Upper lobe of left lung (tissue), 6 donors: ENCODE measurements at regions not wholly inside any gene's neighbourhood (a gene's known extent, or its start where the extent isn't known, plus 50 kb on each side); places are given as distances from the start of the nearest gene placed in this dataset.

Experiments used
- ATAC-seq, 2 donors: fragments of 200-7000 bp; cut with Tn5 transposase; one replicate each; pipeline ENCODE4 v1.9.1; 2022; ENCODE audit warnings: mild to moderate bottlenecking in 2 of 2, moderate library complexity in 2 of 2; ENCODE audit not compliant: low FRiP score in 2 of 2
- DNase-seq, 2 donors: peaks; one replicate each; pipeline ENCODE4 v3.0.0-alpha.2; 2019 to 2020
- H3K27ac ChIP-seq, 4 donors: fragments of 200-600 bp; sonication (generic); one replicate each; pipeline ENCODE4 v1.5.1; 2016 to 2019
- H3K27me3 ChIP-seq, 4 donors: fragments of 200-600 bp; sonication (generic); one replicate each; pipeline ENCODE4 v1.5.1; 2017 to 2019
- H3K36me3 ChIP-seq, 4 donors: fragments of 200-600 bp; sonication (generic); one replicate each; pipeline ENCODE4 v1.5.1; 2016 to 2019
- H3K4me1 ChIP-seq, 4 donors: fragments of 200-600 bp; sonication (generic); one replicate each; pipeline ENCODE4 v1.5.1; 2018 to 2019
- H3K4me3 ChIP-seq, 4 donors: fragments of 200-600 bp; sonication (generic); one replicate each; pipeline ENCODE4 v1.5.1; 2017 to 2019; ENCODE audit warnings: mild to moderate bottlenecking in 2 of 4, moderate library complexity in 1 of 4
- H3K9me3 ChIP-seq, 4 donors: fragments of 200-600 bp; sonication (generic); one replicate each; pipeline ENCODE4 v1.5.1; 2018 to 2019
- EP300 ChIP-seq, 4 donors: sonication (generic); formaldehyde crosslinking; IDR thresholded peaks; one replicate each; pipeline ENCODE4 v1.5.1; 2017; ENCODE audit warnings: antibody characterized with exemption in 4 of 4, control low read depth in 2 of 4
- POLR2A ChIP-seq, 4 donors: fragments of 450-650 bp; IDR thresholded peaks; one replicate each; pipeline ENCODE4 v1.5.1; 2016 to 2017; ENCODE audit warnings: antibody characterized with exemption in 4 of 4, mild to moderate bottlenecking in 2 of 4
- POLR2AphosphoS5 ChIP-seq, 2 donors: sonication (generic); formaldehyde crosslinking; IDR thresholded peaks; one replicate each; pipeline ENCODE4 v1.5.1; 2017; ENCODE audit warnings: antibody characterized with exemption in 2 of 2
- WGBS, 2 donors: methylation state at CpG; one replicate each; pipeline ENCODE4 v1.1.5; 2017 to 2018; 5-methylcytosine and 5-hydroxymethylcytosine counted together
- TF ChIP-seq, protein P1 (sequence below), 6 experiments: fragments of 450-650 bp in 4 of 6; fragments of 200-600 bp in 2 of 6; sonication (generic) in 2 of 6; IDR thresholded peaks; one replicate each; pipeline ENCODE4 v1.5.1; 2016 to 2019; ENCODE audit warnings: antibody characterized with exemption in 6 of 6
- donor health status: DM: no; HTN: no; CAD: no; lungs with moderate emphysema.
- donor health status: DM: no; HTN: yes; CAD: no; lungs with severe emphysema.

DNA sequence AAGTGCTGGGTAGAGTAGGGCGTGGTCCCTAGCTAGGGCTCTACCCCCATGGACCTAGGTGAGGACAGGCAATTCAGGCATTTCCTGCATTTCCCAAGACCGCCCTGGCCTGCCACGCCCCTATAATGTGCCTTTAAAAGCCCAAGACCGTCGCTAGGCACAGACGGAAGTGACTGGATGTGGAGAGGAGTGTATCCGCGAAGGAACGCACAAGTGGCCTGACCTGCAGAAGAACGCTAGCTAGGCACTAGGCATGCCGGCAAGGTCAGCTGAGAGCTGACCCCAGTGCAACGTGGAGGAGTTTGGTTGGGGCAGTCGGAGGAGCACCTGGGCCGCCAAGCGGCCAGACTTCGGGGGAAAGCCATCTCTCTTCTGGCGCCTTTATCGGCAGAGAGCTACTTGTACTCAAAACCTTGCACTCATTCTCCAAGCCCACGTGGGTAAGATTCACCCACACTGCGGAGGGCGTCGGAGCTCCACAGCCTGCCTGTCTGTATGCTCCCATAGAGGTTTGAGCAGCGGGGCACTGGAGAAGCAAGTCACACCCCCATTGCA lies 370.0 kb downstream of the FGF9 start:
- no peaks in the 10 kb centered on the region for H3K36me3 ChIP-seq
- no peaks in the 10 kb centered on the region for H3K4me1 ChIP-seq
- peak overlapping the region in 1 of 4 donors; percentile 30 for H3K4me3 ChIP-seq
- TF ChIP-seq POLR2A (IDR thresholded peaks at IDR 0.05) = no peak
- TF ChIP-seq, protein P1, sequence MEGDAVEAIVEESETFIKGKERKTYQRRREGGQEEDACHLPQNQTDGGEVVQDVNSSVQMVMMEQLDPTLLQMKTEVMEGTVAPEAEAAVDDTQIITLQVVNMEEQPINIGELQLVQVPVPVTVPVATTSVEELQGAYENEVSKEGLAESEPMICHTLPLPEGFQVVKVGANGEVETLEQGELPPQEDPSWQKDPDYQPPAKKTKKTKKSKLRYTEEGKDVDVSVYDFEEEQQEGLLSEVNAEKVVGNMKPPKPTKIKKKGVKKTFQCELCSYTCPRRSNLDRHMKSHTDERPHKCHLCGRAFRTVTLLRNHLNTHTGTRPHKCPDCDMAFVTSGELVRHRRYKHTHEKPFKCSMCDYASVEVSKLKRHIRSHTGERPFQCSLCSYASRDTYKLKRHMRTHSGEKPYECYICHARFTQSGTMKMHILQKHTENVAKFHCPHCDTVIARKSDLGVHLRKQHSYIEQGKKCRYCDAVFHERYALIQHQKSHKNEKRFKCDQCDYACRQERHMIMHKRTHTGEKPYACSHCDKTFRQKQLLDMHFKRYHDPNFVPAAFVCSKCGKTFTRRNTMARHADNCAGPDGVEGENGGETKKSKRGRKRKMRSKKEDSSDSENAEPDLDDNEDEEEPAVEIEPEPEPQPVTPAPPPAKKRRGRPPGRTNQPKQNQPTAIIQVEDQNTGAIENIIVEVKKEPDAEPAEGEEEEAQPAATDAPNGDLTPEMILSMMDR (IDR thresholded peaks at IDR 0.05) = no peak
- TF ChIP-seq POLR2AphosphoS5 (IDR thresholded peaks at IDR 0.05) = no peak
- no peak for TF ChIP-seq EP300 (IDR thresholded peaks at IDR 0.05)
- 82 to 85% methylated on average over 23 of the region's 23 CpGs for WGBS, 2 donors
- peaks cover 0 to 3% (median 0%) of the 10 kb centered on the region in 4 donors for H3K9me3 ChIP-seq
- ATAC-seq (peak; percentile 46 to 85), DNase-seq (peak in 1 of 2 donors; percentile 56)
- H3K27me3 ChIP-seq = no peaks in the 10 kb centered on the region
- H3K27ac ChIP-seq = no peak overlapping the region

DNA sequence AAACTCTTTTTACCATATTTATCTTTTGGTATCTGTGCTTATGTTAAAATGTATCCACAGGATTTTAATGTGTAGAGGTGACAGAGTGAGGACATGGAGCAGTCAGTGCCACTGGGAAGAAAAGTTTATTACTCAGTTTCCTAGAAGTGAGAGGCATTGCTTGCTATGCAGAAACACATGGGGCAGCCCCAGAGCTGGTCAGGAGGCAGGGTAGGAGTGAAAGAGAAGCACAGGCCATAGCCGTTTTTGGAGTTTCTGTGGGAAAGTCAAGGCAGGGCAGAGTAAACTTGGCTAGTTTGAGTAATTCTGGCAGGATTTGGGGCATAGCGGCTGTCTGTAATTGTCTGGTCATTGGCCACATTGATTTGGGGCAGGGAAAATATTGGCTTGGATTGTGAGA lies 370.9 kb downstream of the FGF9 start:
- H3K36me3 ChIP-seq = no peaks in the 10 kb centered on the region
- DNase-seq = no peak
- H3K27ac ChIP-seq = no peak overlapping the region
- H3K4me1 ChIP-seq = no peaks in the 10 kb centered on the region
- peaks cover 0 to 3% (median 0%) of the 10 kb centered on the region in 4 donors for H3K9me3 ChIP-seq
- TF ChIP-seq POLR2A (IDR thresholded peaks at IDR 0.05) = no peak
- TF ChIP-seq POLR2AphosphoS5 (IDR thresholded peaks at IDR 0.05) = no peak
- no peak for TF ChIP-seq EP300 (IDR thresholded peaks at IDR 0.05)
- TF ChIP-seq, protein P1 (IDR thresholded peaks at IDR 0.05) = no peak
- no peak overlapping the region for H3K4me3 ChIP-seq
- WGBS, 2 donors = 85 to 86% methylated on average over 2 of the region's 2 CpGs
- H3K27me3 ChIP-seq = no peaks in the 10 kb centered on the region
- ATAC-seq = no peak

DNA sequence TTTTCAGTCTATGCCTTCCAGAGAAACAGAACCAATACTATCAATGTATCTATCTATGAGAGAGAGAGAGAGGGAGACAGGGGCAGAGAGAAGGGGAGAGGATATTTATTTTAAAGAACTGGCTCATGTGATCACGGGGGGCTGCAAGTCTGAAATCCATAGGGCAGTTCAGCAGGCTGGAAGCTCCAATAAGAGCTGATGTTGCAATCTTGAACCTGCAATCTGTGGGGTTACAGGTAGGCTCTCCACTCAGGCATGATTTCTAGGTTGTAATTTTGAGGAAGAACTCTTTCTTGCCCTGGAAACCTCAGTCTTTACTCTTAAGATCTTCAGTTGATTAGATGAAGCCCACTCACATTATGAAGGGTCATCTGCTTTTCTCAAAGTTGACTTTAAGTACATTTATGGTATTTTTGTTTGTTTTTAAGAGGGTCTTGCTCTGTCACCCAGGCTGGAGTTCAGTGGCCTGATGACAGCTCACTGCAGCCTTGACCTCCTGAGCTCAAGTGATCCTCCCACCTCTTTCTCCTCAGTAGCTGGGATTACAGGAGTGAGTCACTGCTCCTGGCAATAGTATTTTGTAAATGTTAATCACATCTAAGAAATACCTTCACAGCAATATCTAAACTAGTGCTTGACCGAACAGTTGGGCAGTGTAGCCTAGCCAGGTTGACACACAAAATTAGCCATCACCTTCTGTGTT lies 376.4 kb downstream of the FGF9 start:
- DNase-seq (no peak), ATAC-seq (peak in 1 of 2 donors; percentile 31)
- H3K36me3 ChIP-seq = no peaks in the 10 kb centered on the region
- 87 to 96% methylated on average over 2 of the region's 2 CpGs for WGBS, 2 donors
- H3K9me3 ChIP-seq = peaks cover 0 to 3% (median 0%) of the 10 kb centered on the region in 4 donors
- no peaks in the 10 kb centered on the region for H3K27me3 ChIP-seq
- H3K27ac ChIP-seq = no peak overlapping the region
- TF ChIP-seq EP300 (IDR thresholded peaks at IDR 0.05) (no peak), POLR2A (IDR thresholded peaks at IDR 0.05) (no peak), POLR2AphosphoS5 (IDR thresholded peaks at IDR 0.05) (no peak)
- TF ChIP-seq, protein P1 (IDR thresholded peaks at IDR 0.05) = no peak
- H3K4me1 ChIP-seq = no peaks in the 10 kb centered on the region
- H3K4me3 ChIP-seq = no peak overlapping the region

DNA sequence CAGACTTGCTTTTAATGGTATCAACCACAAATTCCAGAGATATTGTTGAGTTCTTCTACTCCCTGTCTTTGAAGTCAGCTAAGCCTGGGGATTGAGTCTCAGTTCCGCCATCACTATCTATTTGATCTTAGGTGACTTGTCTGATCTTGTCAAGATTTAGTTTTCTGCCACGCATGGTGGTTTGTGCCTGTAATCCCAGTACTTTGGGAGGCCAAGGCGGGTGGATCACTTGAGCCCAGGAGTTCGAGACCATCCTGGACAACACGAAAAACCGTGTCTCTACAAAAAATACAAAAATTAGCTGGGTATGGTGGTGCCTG lies 376.9 kb downstream of the FGF9 start:
- 90 to 93% methylated on average over 6 of the region's 6 CpGs for WGBS, 2 donors
- ATAC-seq = no peak
- Histone ChIP-seq H3K4me1 (no peaks in the 10 kb centered on the region), H3K27me3 (no peaks in the 10 kb centered on the region), H3K9me3 (peaks cover 0 to 2% (median 0%) of the 10 kb centered on the region in 4 donors), H3K27ac (no peak overlapping the region), H3K4me3 (no peak overlapping the region), H3K36me3 (no peaks in the 10 kb centered on the region)
- no peak for DNase-seq
- no peak for TF ChIP-seq EP300 (IDR thresholded peaks at IDR 0.05)
- TF ChIP-seq, protein P1 (IDR thresholded peaks at IDR 0.05) = no peak
- no peak for TF ChIP-seq POLR2AphosphoS5 (IDR thresholded peaks at IDR 0.05)
- TF ChIP-seq POLR2A (IDR thresholded peaks at IDR 0.05) = no peak

DNA sequence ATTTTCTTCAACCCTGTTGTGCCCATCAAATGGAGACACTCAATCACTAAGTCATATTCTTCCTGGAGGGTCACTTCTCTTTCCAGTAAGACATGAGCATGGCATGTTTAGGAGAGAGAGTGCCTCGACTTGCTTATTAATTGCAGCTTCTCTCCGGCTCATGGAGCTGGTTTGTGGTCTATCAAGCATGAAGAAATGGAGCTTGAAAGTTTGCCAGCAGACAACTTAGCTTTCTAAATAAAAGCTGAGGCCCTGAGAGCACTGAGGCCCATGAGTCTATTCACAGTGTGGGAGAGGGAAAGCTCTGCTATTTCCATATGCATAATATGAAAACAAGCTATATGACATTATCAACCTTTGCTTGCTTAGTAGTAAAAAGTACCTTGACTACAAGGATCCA lies 378.5 kb downstream of the FGF9 start:
- Histone ChIP-seq H3K27me3 (no peaks in the 10 kb centered on the region), H3K36me3 (no peaks in the 10 kb centered on the region), H3K4me3 (no peak overlapping the region), H3K27ac (no peak overlapping the region), H3K4me1 (no peaks in the 10 kb centered on the region), H3K9me3 (no peaks in the 10 kb centered on the region)
- TF ChIP-seq POLR2A (IDR thresholded peaks at IDR 0.05) (no peak), EP300 (IDR thresholded peaks at IDR 0.05) (no peak), POLR2AphosphoS5 (IDR thresholded peaks at IDR 0.05) (no peak)
- TF ChIP-seq, protein P1 (IDR thresholded peaks at IDR 0.05) = no peak
- 82% methylated on average over 2 of the region's 2 CpGs for WGBS, 2 donors
- DNase-seq = no peak
- no peak for ATAC-seq
